OCI-LY1 (cell line): ENCODE measurements at regions not wholly inside any gene's neighbourhood (a gene's known extent, or its start where the extent isn't known, plus 50 kb on each side); places are given as distances from the start of the nearest gene placed in this dataset.

Source experiments
- CTCF ChIP-seq: fragments of 200-600 bp; sonication (generic), shearing (Covaris generic); IDR thresholded peaks from 2 replicates; pipeline ENCODE4 v1.5.1; 2017; ENCODE audit warnings: mild to moderate bottlenecking, antibody characterized with exemption, low read length, moderate library complexity, mixed read lengths
- EZH2 ChIP-seq: fragments of 200-600 bp; sonication (generic), shearing (Covaris generic); IDR thresholded peaks from 2 replicates; pipeline ENCODE4 v1.8.0; 2017; ENCODE audit warnings: borderline replicate concordance, mixed run types, mild to moderate bottlenecking, antibody characterized with exemption, low read length, moderate library complexity, mixed read lengths

- TF ChIP-seq EZH2 (no peak), CTCF (no peak)
Observed at GRCh38 chr2:237251986-237252385, 162.0 kb downstream of the COL6A3 start.
